BLaER1 treated with 17β-estradiol and CSF1 and Interleukin-3, amounts not matched to agents 10 nM and 100 nM (cell line): ENCODE measurements at regions not wholly inside any gene's neighbourhood (a gene's known extent, or its start where the extent isn't known, plus 50 kb on each side); places are given as distances from the start of the nearest gene placed in this dataset.

Experiments
- H3K27ac ChIP-seq, 11 experiments: shearing (Covaris generic); formaldehyde crosslinking; 2 replicates each; pipeline ENCODE4 v1.8.1; 2022
- H3K27me3 ChIP-seq, 11 experiments: shearing (Covaris generic); formaldehyde crosslinking; 2 replicates each; pipeline ENCODE4 v1.8.1; 2022
- H3K36me3 ChIP-seq, 11 experiments: shearing (Covaris generic); formaldehyde crosslinking; 2 replicates each; pipeline ENCODE4 v1.8.1; 2022
- H3K4me1 ChIP-seq, 10 experiments: shearing (Covaris generic); formaldehyde crosslinking; 2 replicates each; pipeline ENCODE4 v1.8.1; 2022
- H3K4me2 ChIP-seq, 11 experiments: shearing (Covaris generic); formaldehyde crosslinking; 2 replicates each; pipeline ENCODE4 v1.8.1; 2022
- H3K4me3 ChIP-seq, 10 experiments: shearing (Covaris generic); formaldehyde crosslinking; 2 replicates each; pipeline ENCODE4 v1.8.1; 2022
- H3K9ac ChIP-seq, 11 experiments: shearing (Covaris generic); formaldehyde crosslinking; 2 replicates each; pipeline ENCODE4 v1.8.1; 2022
- H3K9me3 ChIP-seq, 11 experiments: shearing (Covaris generic); formaldehyde crosslinking; replicated peaks in 1 of 11; 2 replicates each; pipeline ENCODE4 v1.8.1; 2022
- H4K20me1 ChIP-seq, 11 experiments: shearing (Covaris generic); formaldehyde crosslinking; 2 replicates each; pipeline ENCODE4 v1.8.1; 2022
- Cebpa-rat ChIP-seq, 11 experiments: shearing (Covaris generic); IDR thresholded peaks; 2 replicates each; pipeline ENCODE4 v1.8.1; 2022

- H3K27ac ChIP-seq = no peak overlapping the region
- no peak overlapping the region for H3K4me2 ChIP-seq
- no peak overlapping the region for H3K9ac ChIP-seq
- peaks cover 19 to 94% (median 35%) of the 10 kb centered on the region in 11 experiments for H3K27me3 ChIP-seq
- H4K20me1 ChIP-seq = no peaks in the 10 kb centered on the region
- peaks cover 0 to 2% (median 0%) of the 10 kb centered on the region in 10 experiments; a peak in 3 of 20 replicates for H3K4me1 ChIP-seq
- no peak overlapping the region for H3K4me3 ChIP-seq
- peaks cover 65 to 89% (median 78%) of the 10 kb centered on the region in 11 experiments for H3K9me3 ChIP-seq
- no peak for TF ChIP-seq Cebpa-rat (IDR thresholded peaks at IDR 0.05)
- no peaks in the 10 kb centered on the region for H3K36me3 ChIP-seq
Observed at GRCh38 chr10:754914-755313, 65.4 kb upstream of the DIP2C start.

GRCh38 chr10:753530-753929 is 64.1 kb upstream of the DIP2C start:
- H3K36me3 ChIP-seq = no peaks in the 10 kb centered on the region
- H4K20me1 ChIP-seq = no peaks in the 10 kb centered on the region
- TF ChIP-seq Cebpa-rat (IDR thresholded peaks at IDR 0.05) = no peak
- no peak overlapping the region for H3K4me2 ChIP-seq
- peaks cover 53 to 75% (median 64%) of the 10 kb centered on the region in 11 experiments for H3K9me3 ChIP-seq
- peaks cover 5 to 81% (median 21%) of the 10 kb centered on the region in 11 experiments for H3K27me3 ChIP-seq
- no peaks in the 10 kb centered on the region for H3K4me1 ChIP-seq
- H3K4me3 ChIP-seq = no peak overlapping the region
- H3K27ac ChIP-seq = no peak overlapping the region
- H3K9ac ChIP-seq = no peak overlapping the region

GRCh38 chr10:740936-741431 is 51.5 kb upstream of the DIP2C start:
- no peaks in the 10 kb centered on the region for H3K36me3 ChIP-seq
- H3K9ac ChIP-seq = no peak overlapping the region
- no peak overlapping the region for H3K4me2 ChIP-seq
- H3K27ac ChIP-seq = no peak overlapping the region
- H3K27me3 ChIP-seq = peaks cover 0 to 10% (median 0%) of the 10 kb centered on the region in 11 experiments; a peak in 3 of 22 replicates
- H3K9me3 ChIP-seq = peaks cover 7 to 36% (median 20%) of the 10 kb centered on the region in 11 experiments; a peak in 20 of 22 replicates
- no peaks in the 10 kb centered on the region for H4K20me1 ChIP-seq
- TF ChIP-seq Cebpa-rat (IDR thresholded peaks at IDR 0.05) = no peak
- no peaks in the 10 kb centered on the region for H3K4me1 ChIP-seq
- no peak overlapping the region for H3K4me3 ChIP-seq

GRCh38 chr10:739403-739802 is 49.9 kb upstream of the DIP2C start:
- no peaks in the 10 kb centered on the region for H4K20me1 ChIP-seq
- no peaks in the 10 kb centered on the region for H3K4me1 ChIP-seq
- H3K4me2 ChIP-seq = no peak overlapping the region
- no peak overlapping the region for H3K9ac ChIP-seq
- H3K4me3 ChIP-seq = no peak overlapping the region
- no peak for TF ChIP-seq Cebpa-rat (IDR thresholded peaks at IDR 0.05)
- H3K27me3 ChIP-seq = peaks cover 0 to 13% (median 0%) of the 10 kb centered on the region in 11 experiments; a peak in 3 of 22 replicates
- H3K36me3 ChIP-seq = no peaks in the 10 kb centered on the region
- H3K27ac ChIP-seq = no peak overlapping the region
- peaks cover 0 to 28% (median 15%) of the 10 kb centered on the region in 11 experiments; a peak in 15 of 22 replicates for H3K9me3 ChIP-seq
